Lower leg skin (tissue), 3 donors: ENCODE measurements at regions not wholly inside any gene's neighbourhood (a gene's known extent, or its start where the extent isn't known, plus 50 kb on each side); places are given as distances from the start of the nearest gene placed in this dataset.

Experiments used
- POLR2A ChIP-seq, 2 donors: fragments of 450-650 bp; IDR thresholded peaks; one replicate each; pipeline ENCODE4 v1.6.1; 2016 to 2017; ENCODE audit warnings: antibody characterized with exemption in 2 of 2, mild to moderate bottlenecking in 1 of 2, moderate library complexity in 1 of 2
- TF ChIP-seq, protein P1 (sequence below), 3 donors: fragments of 450-650 bp; IDR thresholded peaks; one replicate each; pipeline ENCODE4 v1.5.1; 2016; ENCODE audit warnings: antibody characterized with exemption in 3 of 3, mild to moderate bottlenecking in 3 of 3, moderate library complexity in 2 of 3

DNA sequence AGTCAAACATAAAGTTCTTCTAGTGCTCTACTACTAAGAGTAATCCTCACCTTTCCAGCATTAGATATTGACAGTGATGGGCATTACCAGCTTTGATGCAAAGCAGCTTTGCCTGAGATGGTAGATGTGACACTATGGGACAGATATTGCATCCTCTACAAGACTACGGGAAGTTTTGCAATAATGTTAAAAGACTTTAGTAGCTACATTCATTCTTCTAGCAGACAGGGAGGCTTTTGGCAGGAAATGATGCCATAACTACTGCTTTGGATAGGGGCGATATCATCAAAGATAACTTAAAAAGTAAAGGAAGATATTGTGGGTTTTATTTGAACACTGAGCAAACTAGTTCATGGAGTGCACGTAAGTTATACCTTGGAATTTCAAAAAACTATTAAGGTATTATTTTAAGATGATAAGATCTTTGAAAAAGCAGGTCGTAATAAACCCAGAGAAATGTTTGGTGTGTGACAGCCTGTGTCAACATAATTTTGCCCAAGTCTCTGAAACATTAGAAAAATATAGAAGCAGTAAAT, 368.3 kb upstream of the TMPRSS15 start:
- TF ChIP-seq, protein P1, sequence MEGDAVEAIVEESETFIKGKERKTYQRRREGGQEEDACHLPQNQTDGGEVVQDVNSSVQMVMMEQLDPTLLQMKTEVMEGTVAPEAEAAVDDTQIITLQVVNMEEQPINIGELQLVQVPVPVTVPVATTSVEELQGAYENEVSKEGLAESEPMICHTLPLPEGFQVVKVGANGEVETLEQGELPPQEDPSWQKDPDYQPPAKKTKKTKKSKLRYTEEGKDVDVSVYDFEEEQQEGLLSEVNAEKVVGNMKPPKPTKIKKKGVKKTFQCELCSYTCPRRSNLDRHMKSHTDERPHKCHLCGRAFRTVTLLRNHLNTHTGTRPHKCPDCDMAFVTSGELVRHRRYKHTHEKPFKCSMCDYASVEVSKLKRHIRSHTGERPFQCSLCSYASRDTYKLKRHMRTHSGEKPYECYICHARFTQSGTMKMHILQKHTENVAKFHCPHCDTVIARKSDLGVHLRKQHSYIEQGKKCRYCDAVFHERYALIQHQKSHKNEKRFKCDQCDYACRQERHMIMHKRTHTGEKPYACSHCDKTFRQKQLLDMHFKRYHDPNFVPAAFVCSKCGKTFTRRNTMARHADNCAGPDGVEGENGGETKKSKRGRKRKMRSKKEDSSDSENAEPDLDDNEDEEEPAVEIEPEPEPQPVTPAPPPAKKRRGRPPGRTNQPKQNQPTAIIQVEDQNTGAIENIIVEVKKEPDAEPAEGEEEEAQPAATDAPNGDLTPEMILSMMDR (IDR thresholded peaks at IDR 0.05), result no peak
- no peak for TF ChIP-seq POLR2A (IDR thresholded peaks at IDR 0.05)
